Hypothalamus (tissue), 51 donors: ENCODE measurements at regions not wholly inside any gene's neighbourhood (a gene's known extent, or its start where the extent isn't known, plus 50 kb on each side); places are given as distances from the start of the nearest gene placed in this dataset.
"Not testable (repeated sequence)": the region's sequence is repeated elsewhere in the genome, so short reads cannot be mapped to it uniquely, and the experiment has no call there.

Experiments
- DNase-seq, 51 donors: peaks; one replicate each; lab custom pipeline; 2025; lab: John Stamatoyannopoulos, UW

DNA sequence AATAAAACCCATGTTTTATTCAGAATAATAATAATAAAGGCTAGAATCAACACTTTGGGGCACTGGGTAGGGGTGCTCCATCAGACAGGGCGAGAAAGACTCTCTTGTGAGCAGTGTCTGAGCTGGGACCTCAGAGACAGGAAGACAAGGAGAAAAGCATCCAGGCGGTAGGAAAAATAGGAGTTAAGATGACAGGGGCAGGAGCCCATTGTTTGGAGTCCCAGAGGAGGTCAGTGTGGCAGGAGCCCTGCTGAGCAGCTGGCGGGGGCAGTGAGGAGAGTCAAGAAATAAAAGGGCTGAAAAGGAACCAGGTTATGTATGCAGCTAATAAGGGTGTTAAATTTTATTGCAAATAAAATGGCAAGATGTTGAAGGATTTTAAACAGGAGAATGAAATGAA, 457.4 kb downstream of the FBXO15 start:
- DNase-seq, result no peak

DNA sequence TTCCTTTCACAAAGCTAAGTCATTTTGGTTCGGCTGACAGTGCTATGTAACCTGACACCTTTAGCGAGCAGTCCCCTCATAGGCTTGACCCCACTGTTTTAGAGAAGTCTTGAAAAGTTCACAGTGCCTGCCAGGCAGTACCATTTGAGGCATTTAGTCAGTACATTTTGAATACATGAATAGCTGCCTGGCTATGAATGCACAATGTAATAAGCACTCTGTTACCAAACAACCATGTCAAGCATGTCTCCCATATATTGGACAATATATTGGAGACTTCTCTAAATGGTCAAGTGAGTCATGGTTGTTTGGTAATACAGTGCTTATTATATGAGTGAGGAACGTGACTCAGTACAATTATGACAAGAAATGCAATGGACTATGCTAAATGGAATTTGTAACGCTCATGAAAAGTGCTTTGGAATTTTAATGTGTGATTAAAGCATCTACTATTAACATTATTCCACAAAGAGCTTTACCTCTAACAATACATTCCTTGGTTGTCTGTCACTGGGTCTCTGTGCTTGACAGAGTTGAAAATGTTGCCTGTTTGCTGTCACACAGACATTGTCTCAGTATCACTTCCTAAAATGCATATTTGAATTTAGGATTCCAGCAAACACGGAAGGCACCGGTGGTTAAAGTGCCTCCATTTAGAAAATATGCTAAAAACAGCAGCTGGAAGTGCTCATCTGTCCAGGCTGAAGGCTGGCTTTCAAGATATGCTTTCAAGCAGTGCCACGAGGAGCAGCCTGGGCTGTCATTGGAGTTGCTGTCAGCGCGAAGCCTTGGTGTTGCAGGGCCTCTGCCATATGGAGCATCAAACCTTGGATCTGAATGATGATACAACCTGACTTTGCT, 458.6 kb downstream of the FBXO15 start:
- no peak for DNase-seq

DNA sequence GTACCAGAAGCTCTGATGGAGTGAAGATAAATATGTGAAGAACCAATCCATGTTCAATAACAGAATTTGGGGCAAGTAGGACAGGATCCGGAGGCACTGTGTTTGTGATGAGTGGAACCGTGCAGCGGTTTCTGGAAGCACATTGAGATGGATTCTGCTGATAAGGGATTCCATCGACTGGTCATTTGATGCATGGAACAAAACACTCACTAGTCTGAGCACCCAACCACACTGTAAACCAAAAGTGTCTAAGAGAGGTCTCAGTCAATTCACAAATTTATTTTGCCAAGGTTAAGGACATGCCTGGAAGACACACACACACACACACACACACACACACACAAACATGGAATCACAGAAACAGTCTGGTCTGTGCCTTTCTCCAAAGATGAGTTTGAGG, 459.5 kb downstream of the FBXO15 start:
- DNase-seq, result no peak

- DNase-seq, result peak in 1 of 51 donors; percentile 24
Observed at GRCh38 chr18:73684647-73685046, 463.0 kb downstream of the FBXO15 start.

DNA sequence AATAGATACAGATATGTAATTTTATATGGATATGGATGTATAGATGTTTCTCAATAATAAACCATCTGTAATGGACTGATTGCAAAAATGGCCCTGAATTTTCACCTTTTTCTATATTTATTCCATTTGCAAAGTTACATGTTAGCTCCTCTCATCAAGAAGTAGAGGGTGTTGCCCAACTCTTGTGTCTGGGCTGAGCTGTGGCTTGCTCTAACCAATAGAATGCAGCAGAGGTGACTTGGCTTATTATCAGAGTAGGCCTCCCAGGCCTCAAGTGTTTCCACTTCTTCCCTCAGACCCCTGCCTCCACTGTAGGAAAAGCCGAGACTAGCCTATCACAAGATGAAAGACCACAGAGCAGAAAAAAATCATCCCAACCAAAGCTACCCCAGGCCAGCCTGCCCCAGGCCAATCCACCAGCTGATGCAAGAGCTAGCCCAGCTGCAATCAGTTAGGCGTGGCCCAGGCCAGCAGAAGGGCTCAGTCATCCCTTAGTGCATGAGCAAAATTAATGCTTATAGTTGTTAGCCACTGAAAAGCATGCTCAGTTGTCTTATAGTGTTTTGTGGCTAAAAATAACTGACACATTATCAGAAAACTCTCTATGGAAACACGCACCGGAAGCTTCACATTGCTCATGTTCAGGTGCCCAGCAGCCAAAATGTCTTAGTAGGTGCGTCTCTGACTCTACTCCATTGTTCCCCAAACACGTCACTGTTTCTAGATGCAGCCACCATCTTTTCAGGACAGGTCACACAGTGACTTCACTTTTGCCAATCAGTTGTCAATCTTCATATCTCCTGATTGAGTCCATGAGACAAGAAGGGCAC, 464.0 kb downstream of the FBXO15 start:
- no peak for DNase-seq

GRCh38 chr18:73681912-73682311, 465.7 kb downstream of the FBXO15 start:
- no peak for DNase-seq

GRCh38 chr18:73681398-73681797, 466.2 kb downstream of the FBXO15 start:
- no peak for DNase-seq

DNA sequence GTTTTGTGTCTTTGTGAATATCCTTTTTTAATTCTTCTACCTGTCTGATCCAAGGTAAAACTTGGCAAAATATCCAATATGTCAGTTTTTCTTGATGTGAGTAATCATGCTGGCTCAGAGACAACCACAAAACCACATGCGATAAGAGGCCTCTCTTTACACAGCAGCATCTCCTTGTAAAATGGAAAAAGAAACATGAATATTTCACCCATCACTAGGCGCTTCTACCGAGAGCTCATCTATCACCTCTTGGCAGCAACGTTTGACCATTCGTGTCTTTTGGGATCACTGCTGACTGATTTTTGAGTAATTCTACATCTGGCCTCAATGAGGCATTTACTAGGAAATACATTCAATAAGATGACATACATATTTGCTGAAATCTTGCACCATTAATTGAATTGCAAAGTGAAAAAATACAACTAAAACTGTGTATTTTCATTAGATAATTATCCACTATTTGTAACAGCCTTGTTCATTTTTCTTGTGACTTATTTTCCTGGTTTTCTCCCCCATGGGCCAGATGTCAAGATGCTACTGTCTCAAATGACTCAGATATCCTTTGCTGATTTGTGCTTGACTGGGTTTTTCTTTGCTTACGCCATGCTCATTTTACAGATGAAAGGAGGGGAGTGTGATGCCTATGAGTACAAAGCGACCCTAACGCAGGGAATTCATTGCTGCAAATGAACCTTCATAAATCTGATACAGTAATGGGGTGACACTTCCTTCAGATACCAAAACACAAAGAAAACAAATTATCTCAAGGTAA, 467.5 kb downstream of the FBXO15 start:
- DNase-seq, result no peak

- DNase-seq, result no peak
Observed at GRCh38 chr18:73677450-73677849, 470.2 kb downstream of the FBXO15 start.

DNA sequence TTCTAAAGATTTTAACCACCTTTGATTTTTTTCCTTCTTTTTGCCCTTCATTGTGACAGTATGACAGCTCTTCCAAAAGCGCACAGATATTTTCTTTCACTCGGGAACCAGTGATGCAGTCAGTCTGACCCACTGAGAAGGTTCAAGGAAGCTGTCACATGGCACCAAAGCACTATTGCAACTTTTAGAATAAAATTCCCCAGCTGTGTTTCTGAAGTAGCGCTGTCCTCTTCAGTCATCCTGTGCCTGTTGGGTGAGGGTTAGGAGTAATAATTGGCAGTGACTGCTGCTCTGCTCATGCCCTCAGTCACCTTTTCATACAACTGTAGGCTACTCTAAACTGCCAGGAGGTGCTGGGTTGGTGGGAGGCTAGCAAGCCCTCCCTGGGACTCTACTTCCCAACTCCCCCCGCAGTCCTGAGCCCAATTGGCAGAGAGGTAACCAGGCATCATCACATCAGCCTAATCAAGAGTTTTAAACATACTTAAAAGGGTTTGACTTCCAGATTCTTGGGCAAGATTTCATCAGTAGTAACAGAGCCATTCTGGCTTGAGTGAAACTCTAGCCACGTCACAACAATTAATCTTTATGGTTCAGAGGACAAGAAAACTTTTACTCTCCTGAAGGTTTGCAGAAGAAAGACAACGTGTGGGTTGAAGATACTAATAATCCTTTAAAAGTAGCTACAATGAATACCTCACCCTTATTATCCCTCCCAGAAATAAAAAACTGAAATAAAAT, 473.3 kb downstream of the FBXO15 start:
- DNase-seq, result no peak

GRCh38 chr18:73671480-73671879, 476.2 kb downstream of the FBXO15 start:
- DNase-seq, result not testable (repeated sequence)

DNA sequence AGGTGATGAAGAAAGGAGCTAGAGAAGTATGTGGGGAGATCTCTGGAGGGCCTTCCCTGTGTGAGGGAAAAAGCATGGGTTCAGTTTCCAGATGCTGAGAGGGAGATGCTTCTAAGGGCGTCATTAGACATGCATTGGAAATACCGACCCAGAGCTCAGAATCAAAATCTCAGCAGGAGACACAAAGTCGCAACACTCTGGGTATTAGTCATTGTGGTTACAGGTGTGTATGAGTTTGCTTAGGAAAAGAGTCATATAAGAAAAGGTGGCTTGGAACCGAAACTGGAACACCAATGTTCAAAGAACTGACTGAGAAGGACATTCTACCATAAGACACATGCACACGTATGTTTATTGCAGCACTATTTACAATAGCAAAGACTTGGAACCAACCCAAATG, 477.1 kb downstream of the FBXO15 start:
- DNase-seq, result no peak

GRCh38 chr18:73670039-73670438, 477.6 kb downstream of the FBXO15 start:
- no peak for DNase-seq

- peak in 1 of 51 donors; percentile 1 for DNase-seq
Observed at GRCh38 chr18:73669297-73669696, 478.3 kb downstream of the FBXO15 start.

DNA sequence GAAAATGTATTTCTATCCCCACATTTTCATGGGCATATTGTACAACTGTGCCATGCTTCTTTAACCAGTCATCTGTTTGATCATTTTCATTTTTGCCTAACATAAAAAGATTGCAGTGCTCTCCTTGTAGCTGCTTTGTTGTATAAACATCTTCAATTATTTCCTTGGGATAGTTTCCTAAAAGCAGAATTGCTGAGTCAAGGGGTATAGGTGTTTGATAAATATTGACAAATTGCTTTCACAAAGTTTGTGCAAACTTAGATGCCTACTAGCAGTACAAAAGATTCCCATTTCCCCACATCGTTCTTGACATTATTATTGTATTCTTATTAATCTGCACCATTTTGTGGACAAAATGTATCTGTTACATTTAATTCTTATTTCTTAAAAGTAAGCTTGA, 479.6 kb downstream of the FBXO15 start:
- DNase-seq, result no peak

DNA sequence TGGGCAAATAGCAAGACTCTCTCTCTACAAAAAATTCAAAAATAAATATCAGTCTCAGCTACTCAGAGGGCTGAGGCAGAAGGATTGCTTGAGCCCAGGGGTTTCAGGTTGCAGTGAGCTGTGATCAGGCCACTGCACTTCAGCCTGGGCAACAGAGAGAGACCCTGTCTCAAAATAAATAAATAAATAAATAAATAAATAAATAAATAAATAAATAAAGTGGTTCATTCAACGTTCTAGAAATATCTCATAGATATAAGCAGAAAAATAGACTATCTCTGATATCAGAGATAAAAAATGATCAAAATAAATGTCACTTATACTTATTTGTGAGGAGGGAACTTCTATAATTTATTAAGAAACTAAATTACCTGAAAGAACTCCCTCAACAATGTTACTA, 480.9 kb downstream of the FBXO15 start:
- DNase-seq, result no peak

- DNase-seq, result no peak
Observed at GRCh38 chr18:73664896-73665295, 482.7 kb downstream of the FBXO15 start.

DNA sequence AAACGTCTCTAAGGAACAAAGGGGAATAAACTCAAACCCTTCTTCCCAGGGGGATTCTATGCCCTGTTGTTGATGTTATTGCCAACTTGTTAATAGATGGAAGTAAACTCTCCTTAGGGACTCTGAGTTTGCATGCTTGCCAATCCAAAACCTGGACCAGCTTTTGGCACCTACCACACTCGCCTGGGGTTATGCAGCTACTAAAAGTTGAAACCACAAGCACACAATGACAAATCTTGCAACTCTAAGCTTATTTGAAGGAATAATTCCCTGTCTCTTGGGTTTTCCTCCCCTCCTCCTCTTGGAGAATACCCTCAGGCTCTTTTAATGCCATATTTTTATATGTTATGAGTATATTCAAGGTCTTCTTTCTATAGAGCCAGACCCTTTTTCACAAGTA, 484.1 kb downstream of the FBXO15 start:
- DNase-seq, result no peak

GRCh38 chr18:73662421-73662820, 485.2 kb downstream of the FBXO15 start:
- no peak for DNase-seq
